Pancreas (tissue), 10 donors: ENCODE measurements at regions not wholly inside any gene's neighbourhood (a gene's known extent, or its start where the extent isn't known, plus 50 kb on each side); places are given as distances from the start of the nearest gene placed in this dataset.
"Not testable (repeated sequence)": the region's sequence is repeated elsewhere in the genome, so short reads cannot be mapped to it uniquely, and the experiment has no call there.

Experiments
- ATAC-seq, 4 donors: fragments of 200-7000 bp; cut with Tn5 transposase; one replicate each; pipeline versions ENCODE4 v1.8.0 to v1.9.1; 2020; ENCODE audit warnings: mild to moderate bottlenecking in 4 of 4, moderate library complexity in 4 of 4
- DNase-seq, 6 donors: peaks; one replicate each; pipeline ENCODE4 v3.0.0-alpha.2; 2020
- FAIRE-seq: peaks from 2 replicates; lab custom pipeline; 2012; peaks lifted over from hg19 to GRCh38; lab: Jason Lieb, UNC
- H3K27ac ChIP-seq, 4 donors: fragments of 200-600 bp; sonication (generic); 1 replicate in 3 of 4; 2 replicates in 1 of 4; pipeline versions ENCODE4 v1.5.0 to v1.8.0; 2020
- H3K27me3 ChIP-seq, 4 donors: fragments of 200-600 bp; one replicate each; pipeline ENCODE4 v1.8.0; 2021
- H3K36me3 ChIP-seq, 3 donors: fragments of 200-600 bp; sonication (generic) in 1 of 3; one replicate each; pipeline versions ENCODE4 v1.5.0 to v1.8.0; 2020 to 2021
- H3K4me1 ChIP-seq, 3 donors: fragments of 200-600 bp; one replicate each; pipeline ENCODE4 v1.8.0; 2021
- H3K4me3 ChIP-seq, 4 donors: fragments of 200-600 bp; sonication (generic) in 2 of 4; one replicate each; pipeline versions ENCODE4 v1.5.0 to v1.8.0; 2020 to 2021
- H3K9me3 ChIP-seq, 4 donors: fragments of 200-600 bp; one replicate each; pipeline ENCODE4 v1.8.0; 2021
- WGBS, 2 donors: extraction: QIAGEN DNeasy Blood & Tissue Kit; methylation state at CpG; one replicate each; pipeline ENCODE4 v1.1.7; 2013; 5-methylcytosine and 5-hydroxymethylcytosine counted together
- intact Hi-C, 3 donors: fragments of 100-400 bp; cut with DNase I; formaldehyde crosslinking; loops; one replicate each; pipeline versions ENCODE4 v1.11.1 to v1.14.2; 2022
- TF ChIP-seq, protein P1 (sequence below), 4 donors: fragments of 200-600 bp; sonication (generic) in 3 of 4; IDR thresholded peaks; one replicate each; pipeline versions ENCODE4 v1.5.0 to v1.8.0; 2021; ENCODE audit warnings: antibody characterized with exemption in 4 of 4
- donor health status: healthy with polysubstance abuse.
- donor health status: DM: no; HTN: no; CAD: no; lungs with moderate emphysema.
- donor health status: DM: no; HTN: no; CAD: no.
- donor health status: control.
- donor health status: control.
- donor health status: Bipolar disorder and iron deficiency.
- donor health status: DM: yes; HTN: yes; CAD: no.
- donor health status: DM: no; HTN: no; CAD: no.
- donor health status: DM: no; HTN: no; CAD: no.
- donor health status: DM: yes; HTN: yes; CAD: no.

DNA sequence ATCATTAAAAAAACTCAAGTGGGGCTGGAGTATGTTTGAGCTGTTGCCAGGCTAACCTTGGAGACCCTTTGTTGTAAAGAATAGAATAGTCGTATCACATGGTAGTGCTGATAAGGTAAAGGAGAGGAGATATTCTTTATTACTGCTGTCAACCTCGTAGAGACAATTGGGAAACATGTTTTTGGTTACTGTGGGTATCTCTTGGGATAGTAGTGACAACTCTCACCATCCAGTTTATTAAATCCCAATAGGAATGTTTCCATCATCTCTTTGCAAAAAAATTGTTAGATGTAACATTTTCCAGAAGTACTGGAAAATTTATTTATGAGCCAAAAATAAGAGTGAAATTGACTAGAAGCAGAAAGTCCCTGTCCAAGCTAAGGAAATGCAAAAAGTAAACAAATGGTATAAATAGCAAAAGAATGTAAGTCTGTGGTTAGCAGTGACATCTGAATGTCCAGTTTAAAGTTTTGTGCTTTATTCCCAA lies 829.3 kb upstream of the CITED2 start:
- FAIRE-seq (no peak), ATAC-seq (no peak)

DNA sequence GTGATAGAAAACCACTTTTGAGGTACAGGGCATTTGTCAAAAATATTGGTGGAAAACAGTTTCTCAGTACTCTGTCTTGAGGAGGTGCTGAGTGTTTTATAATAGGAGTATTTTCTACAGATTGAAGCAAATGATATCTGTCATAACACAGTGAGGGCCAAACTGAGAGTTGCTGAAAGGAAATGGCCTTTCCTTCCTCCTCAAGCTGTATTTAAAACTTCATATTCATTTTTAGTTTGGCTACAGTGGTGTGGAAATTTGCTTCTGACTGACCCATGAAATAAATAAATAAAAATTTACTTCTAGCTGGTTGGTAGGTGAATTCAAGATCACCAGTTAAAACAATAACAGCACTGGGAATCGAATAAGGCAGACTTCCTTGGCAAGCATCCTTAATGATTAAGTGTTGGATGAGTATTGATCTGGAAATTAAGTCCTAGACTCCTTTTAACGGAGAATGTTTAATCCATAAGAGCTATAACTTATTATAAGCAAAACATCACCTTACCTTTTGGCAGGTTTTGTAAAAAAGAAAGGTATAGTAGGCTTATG lies 828.6 kb upstream of the CITED2 start:
- H3K27ac ChIP-seq, result no peak overlapping the region
- intact Hi-C loops, result no loop called here
- no peak for FAIRE-seq

More for the DNA sequence above, 829.3 kb upstream of the CITED2 start:
- TF ChIP-seq, protein P1, sequence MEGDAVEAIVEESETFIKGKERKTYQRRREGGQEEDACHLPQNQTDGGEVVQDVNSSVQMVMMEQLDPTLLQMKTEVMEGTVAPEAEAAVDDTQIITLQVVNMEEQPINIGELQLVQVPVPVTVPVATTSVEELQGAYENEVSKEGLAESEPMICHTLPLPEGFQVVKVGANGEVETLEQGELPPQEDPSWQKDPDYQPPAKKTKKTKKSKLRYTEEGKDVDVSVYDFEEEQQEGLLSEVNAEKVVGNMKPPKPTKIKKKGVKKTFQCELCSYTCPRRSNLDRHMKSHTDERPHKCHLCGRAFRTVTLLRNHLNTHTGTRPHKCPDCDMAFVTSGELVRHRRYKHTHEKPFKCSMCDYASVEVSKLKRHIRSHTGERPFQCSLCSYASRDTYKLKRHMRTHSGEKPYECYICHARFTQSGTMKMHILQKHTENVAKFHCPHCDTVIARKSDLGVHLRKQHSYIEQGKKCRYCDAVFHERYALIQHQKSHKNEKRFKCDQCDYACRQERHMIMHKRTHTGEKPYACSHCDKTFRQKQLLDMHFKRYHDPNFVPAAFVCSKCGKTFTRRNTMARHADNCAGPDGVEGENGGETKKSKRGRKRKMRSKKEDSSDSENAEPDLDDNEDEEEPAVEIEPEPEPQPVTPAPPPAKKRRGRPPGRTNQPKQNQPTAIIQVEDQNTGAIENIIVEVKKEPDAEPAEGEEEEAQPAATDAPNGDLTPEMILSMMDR (IDR thresholded peaks at IDR 0.05), result no peak
- no peak for DNase-seq
- whole genome bisulfite sequencing, 2 donors, result 35 to 37% methylated on average over 2 of the region's 2 CpGs
- H3K27me3 ChIP-seq, result no peaks in the 10 kb centered on the region
- no peak overlapping the region for H3K4me3 ChIP-seq
- no peak overlapping the region for H3K27ac ChIP-seq
- no peaks in the 10 kb centered on the region for H3K9me3 ChIP-seq
- intact Hi-C loops, result no loop called here
- H3K4me1 ChIP-seq, result no peaks in the 10 kb centered on the region
- H3K36me3 ChIP-seq, result no peaks in the 10 kb centered on the region

GRCh38 chr6:140201787-140202458 lies 827.5 kb upstream of the CITED2 start:
- 77 to 93% methylated on average over 1 of the region's 1 CpG for WGBS, 2 donors
- DNase-seq (no peak), FAIRE-seq (no peak), ATAC-seq (no peak)
- intact Hi-C loops, result no loop called here
- Histone ChIP-seq H3K4me3 (no peak overlapping the region), H3K4me1 (no peaks in the 10 kb centered on the region), H3K36me3 (no peaks in the 10 kb centered on the region), H3K9me3 (no peaks in the 10 kb centered on the region), H3K27ac (no peak overlapping the region), H3K27me3 (no peaks in the 10 kb centered on the region)
- TF ChIP-seq, protein P1 (IDR thresholded peaks at IDR 0.05), result no peak

More for the DNA sequence above, 828.6 kb upstream of the CITED2 start:
- ATAC-seq, result no peak
- no peak overlapping the region for H3K4me3 ChIP-seq
- H3K9me3 ChIP-seq, result no peaks in the 10 kb centered on the region
- TF ChIP-seq, protein P1 (IDR thresholded peaks at IDR 0.05), result no peak
- H3K4me1 ChIP-seq, result no peaks in the 10 kb centered on the region
- WGBS, 2 donors, result 36 to 38% methylated on average over 2 of the region's 2 CpGs
- no peak for DNase-seq
- no peaks in the 10 kb centered on the region for H3K27me3 ChIP-seq
- no peaks in the 10 kb centered on the region for H3K36me3 ChIP-seq

DNA sequence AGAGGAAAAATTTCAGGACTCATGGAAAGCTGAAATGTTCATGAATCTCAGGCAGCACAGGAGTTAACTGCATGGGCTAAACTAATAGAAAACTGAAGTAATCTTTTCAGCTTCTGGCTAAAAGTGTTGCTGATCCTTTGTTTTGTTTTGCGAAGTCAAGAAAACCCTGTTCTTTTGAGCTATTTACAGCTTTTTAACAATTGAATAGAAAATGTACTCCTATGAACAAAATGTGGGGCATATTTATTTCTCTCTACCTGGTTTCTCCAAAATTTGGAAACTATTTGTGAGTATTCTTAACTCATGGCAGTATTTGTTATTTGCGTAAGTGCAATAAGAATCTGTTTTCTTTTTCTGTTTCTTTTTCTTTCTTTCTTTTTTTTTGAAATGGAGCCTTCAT lies 818.8 kb upstream of the CITED2 start:
- Histone ChIP-seq H3K4me3 (no peak overlapping the region), H3K4me1 (no peaks in the 10 kb centered on the region), H3K9me3 (peaks cover 0 to 3% (median 0%) of the 10 kb centered on the region in 4 donors), H3K27ac (no peak overlapping the region), H3K27me3 (no peaks in the 10 kb centered on the region), H3K36me3 (no peaks in the 10 kb centered on the region)
- intact Hi-C loops, result no loop called here
- FAIRE-seq (no peak), ATAC-seq (no peak), DNase-seq (no peak)
- 94 to 97% methylated on average over 2 of the region's 2 CpGs for WGBS, 2 donors
- TF ChIP-seq, protein P1 (IDR thresholded peaks at IDR 0.05), result no peak

- WGBS, 2 donors, result 91 to 94% methylated on average over 1 of the region's 1 CpG
- FAIRE-seq, result no peak
- intact Hi-C loops, result no loop called here
- no peak overlapping the region for H3K4me3 ChIP-seq
- no peaks in the 10 kb centered on the region for H3K4me1 ChIP-seq
- H3K9me3 ChIP-seq, result peaks cover 0 to 3% (median 0%) of the 10 kb centered on the region in 4 donors
- ATAC-seq, result no peak
- DNase-seq, result no peak
- TF ChIP-seq, protein P1 (IDR thresholded peaks at IDR 0.05), result no peak
- H3K27me3 ChIP-seq, result no peaks in the 10 kb centered on the region
- H3K36me3 ChIP-seq, result no peaks in the 10 kb centered on the region
- H3K27ac ChIP-seq, result no peak overlapping the region
Measured at GRCh38 chr6:140192018-140192417, 817.6 kb upstream of the CITED2 start.

DNA sequence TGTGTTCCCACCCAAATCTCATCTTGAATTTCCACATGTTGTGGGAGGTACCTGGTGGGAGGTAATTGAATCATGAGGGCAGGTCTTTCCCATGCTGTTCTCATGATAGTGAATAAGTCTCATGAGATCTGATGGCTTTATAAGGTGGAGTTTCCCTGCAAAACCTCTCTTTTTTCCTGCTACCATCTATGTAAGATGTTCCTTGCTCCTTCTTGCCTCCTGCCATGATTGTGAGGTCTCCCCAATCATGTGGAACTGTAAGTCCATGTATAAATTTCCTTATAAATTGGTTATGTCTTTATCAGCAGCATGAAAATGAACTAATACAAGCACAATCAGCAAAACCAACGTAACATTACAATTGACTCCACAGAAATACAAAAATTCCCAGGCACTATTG lies 814.8 kb upstream of the CITED2 start:
- DNase-seq, FAIRE-seq, H3K9me3 ChIP-seq, H3K27me3 ChIP-seq, intact Hi-C loops, H3K4me3 ChIP-seq, H3K4me1 ChIP-seq, H3K36me3 ChIP-seq, H3K27ac ChIP-seq, ATAC-seq: not testable (repeated sequence)
- whole genome bisulfite sequencing, 2 donors, result 42 to 79% methylated on average over 1 of the region's 1 CpG
